HEK293 (cell line): ENCODE measurements at regions not wholly inside any gene's neighbourhood (a gene's known extent, or its start where the extent isn't known, plus 50 kb on each side); places are given as distances from the start of the nearest gene placed in this dataset.

Experiments
- CTCF ChIA-PET: fragments of 350-600 bp; formaldehyde crosslinking; extraction: SDS; loops from one replicate; lab custom pipeline; 2021; ENCODE audit warnings: antibody characterized with exemption; lab: Yijun Ruan, JAX
- POLR2A ChIA-PET: fragments of 300-600 bp; formaldehyde crosslinking; extraction: SDS; loops from one replicate; lab custom pipeline; 2020; ENCODE audit warnings: antibody characterized with exemption, inconsistent platforms; lab: Yijun Ruan, JAX
- H3K27ac ChIP-seq: fragments of 200-500 bp; sonication (Bioruptor generic); 2 replicates; pipeline ENCODE4 v1.5.1; 2014; ENCODE audit warnings: low read depth, low read length, control low read depth, inconsistent platforms; ENCODE audit errors: extremely low read depth
- H3K36me3 ChIP-seq, 2 experiments: fragments of 200-500 bp in 1 of 2; sonication (Bioruptor generic) in 1 of 2; 1 replicate in 1 of 2; 2 replicates in 1 of 2; pipeline ENCODE4 v1.5.1; 2014 to 2017; ENCODE audit warnings: inconsistent platforms in 2 of 2, low read length in 2 of 2; ENCODE audit not compliant: control insufficient read depth in 2 of 2, insufficient read depth in 1 of 2
- H3K4me1 ChIP-seq: fragments of 200-500 bp; sonication (Bioruptor generic); 2 replicates; pipeline ENCODE4 v1.5.1; 2014; ENCODE audit warnings: mild to moderate bottlenecking, low read length, inconsistent platforms; ENCODE audit not compliant: control insufficient read depth, insufficient read depth
- H3K4me3 ChIP-seq: 2 replicates; pipeline ENCODE4 v1.5.1; 2011; ENCODE audit warnings: low read depth, mild to moderate bottlenecking, control low read depth, low read length, moderate library complexity
- H3K9me3 ChIP-seq: fragments of 200-500 bp; sonication (Bioruptor generic); 2 replicates; pipeline ENCODE4 v1.5.1; 2014; ENCODE audit warnings: low read depth, low read length, inconsistent platforms; ENCODE audit not compliant: control insufficient read depth, insufficient read depth
- CTCF ChIP-seq: fragments of 450-650 bp; formaldehyde crosslinking; IDR thresholded peaks from 2 replicates; pipeline ENCODE4 v1.5.1; 2016; ENCODE audit warnings: missing biosample characterization, missing genetic modification characterization
- GFI1B ChIP-seq: fragments of 450-650 bp; formaldehyde crosslinking; IDR thresholded peaks from 2 replicates; pipeline ENCODE4 v1.5.1; 2016; ENCODE audit warnings: missing biosample characterization, missing genetic modification characterization
- HOXA7 ChIP-seq: sonication (generic); formaldehyde crosslinking; IDR thresholded peaks from 2 replicates; pipeline ENCODE4 v1.8.1; 2022; ENCODE audit warnings: missing genetic modification reagents, borderline replicate concordance
- PRDM2 ChIP-seq: fragments of 450-650 bp; formaldehyde crosslinking; IDR thresholded peaks from 2 replicates; pipeline ENCODE4 v1.5.1; 2016; ENCODE audit warnings: missing biosample characterization, missing genetic modification characterization, borderline replicate concordance
- ZBTB8A ChIP-seq: fragments of 450-650 bp; formaldehyde crosslinking; IDR thresholded peaks from 2 replicates; pipeline ENCODE4 v1.5.1; 2016; ENCODE audit warnings: missing biosample characterization, missing genetic modification characterization
- ZFP37 ChIP-seq: fragments of 450-650 bp; formaldehyde crosslinking; IDR thresholded peaks from 2 replicates; pipeline ENCODE4 v1.5.1; 2016; ENCODE audit warnings: missing biosample characterization, missing genetic modification characterization
- ZNF112 ChIP-seq: fragments of 450-650 bp; formaldehyde crosslinking; IDR thresholded peaks from 2 replicates; pipeline ENCODE4 v1.5.0; 2017; ENCODE audit warnings: missing biosample characterization, missing genetic modification characterization
- ZNF132 ChIP-seq: fragments of 450-650 bp; formaldehyde crosslinking; IDR thresholded peaks from 2 replicates; pipeline ENCODE4 v1.5.1; 2017; ENCODE audit warnings: missing biosample characterization, missing genetic modification characterization, borderline replicate concordance
- ZNF155 ChIP-seq: fragments of 450-650 bp; formaldehyde crosslinking; IDR thresholded peaks from 2 replicates; pipeline ENCODE4 v1.5.1; 2016; ENCODE audit warnings: missing biosample characterization, missing genetic modification characterization
- ZNF214 ChIP-seq: fragments of 450-650 bp; formaldehyde crosslinking; IDR thresholded peaks from 2 replicates; pipeline ENCODE4 v1.5.1; 2017; ENCODE audit warnings: missing biosample characterization, mild to moderate bottlenecking, missing genetic modification characterization, borderline replicate concordance
- ZNF311 ChIP-seq: fragments of 450-650 bp; formaldehyde crosslinking; IDR thresholded peaks from 2 replicates; pipeline ENCODE4 v1.5.1; 2017; ENCODE audit warnings: missing biosample characterization, missing genetic modification characterization, borderline replicate concordance
- ZNF341 ChIP-seq: fragments of 450-650 bp; formaldehyde crosslinking; IDR thresholded peaks from 2 replicates; pipeline ENCODE4; 2016; ENCODE audit warnings: low read depth, missing biosample characterization, missing genetic modification characterization
- ZNF48 ChIP-seq: fragments of 450-650 bp; formaldehyde crosslinking; IDR thresholded peaks from 2 replicates; pipeline ENCODE4 v1.5.1; 2016; ENCODE audit warnings: missing biosample characterization, missing genetic modification characterization
- ZNF555 ChIP-seq: fragments of 450-650 bp; formaldehyde crosslinking; conservative IDR thresholded peaks from 2 replicates; pipeline ENCODE4 v1.5.1; 2017; ENCODE audit warnings: missing biosample characterization, mild to moderate bottlenecking, missing genetic modification characterization, inconsistent platforms
- ZNF560 ChIP-seq: fragments of 450-650 bp; formaldehyde crosslinking; IDR thresholded peaks from 2 replicates; pipeline ENCODE4 v1.5.1; 2017; ENCODE audit warnings: missing biosample characterization, missing genetic modification characterization, borderline replicate concordance
- ZNF654 ChIP-seq: fragments of 450-650 bp; formaldehyde crosslinking; IDR thresholded peaks from 2 replicates; pipeline ENCODE4 v1.5.1; 2016; ENCODE audit warnings: low read depth, missing biosample characterization, missing genetic modification characterization
- ZNF707 ChIP-seq: fragments of 450-650 bp; formaldehyde crosslinking; IDR thresholded peaks from 2 replicates; pipeline ENCODE4 v1.5.1; 2016; ENCODE audit warnings: missing biosample characterization, missing genetic modification characterization
- ZNF791 ChIP-seq: fragments of 450-650 bp; formaldehyde crosslinking; IDR thresholded peaks from 2 replicates; pipeline ENCODE4 v1.5.1; 2016; ENCODE audit warnings: missing biosample characterization, missing genetic modification characterization
- TF ChIP-seq, protein P1 (sequence below): IDR thresholded peaks from 2 replicates; pipeline ENCODE4 v1.6.1; 2011; ENCODE audit warnings: mild to moderate bottlenecking, low read depth, low read length, borderline replicate concordance

GRCh38 chr2:142601794-142602193 lies 275.7 kb upstream of the KYNU start (continued):
- no peak for TF ChIP-seq ZNF707 (tag by site-specific recombination)
- no peak for TF ChIP-seq CTCF
- no peak for TF ChIP-seq ZNF112
- no peak for TF ChIP-seq ZNF214 (tag by site-specific recombination)
- TF ChIP-seq, protein P1, sequence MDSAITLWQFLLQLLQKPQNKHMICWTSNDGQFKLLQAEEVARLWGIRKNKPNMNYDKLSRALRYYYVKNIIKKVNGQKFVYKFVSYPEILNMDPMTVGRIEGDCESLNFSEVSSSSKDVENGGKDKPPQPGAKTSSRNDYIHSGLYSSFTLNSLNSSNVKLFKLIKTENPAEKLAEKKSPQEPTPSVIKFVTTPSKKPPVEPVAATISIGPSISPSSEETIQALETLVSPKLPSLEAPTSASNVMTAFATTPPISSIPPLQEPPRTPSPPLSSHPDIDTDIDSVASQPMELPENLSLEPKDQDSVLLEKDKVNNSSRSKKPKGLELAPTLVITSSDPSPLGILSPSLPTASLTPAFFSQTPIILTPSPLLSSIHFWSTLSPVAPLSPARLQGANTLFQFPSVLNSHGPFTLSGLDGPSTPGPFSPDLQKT, result no peak
- TF ChIP-seq ZNF341 (tag by site-specific recombination), result no peak

GRCh38 chr2:142599504-142599903 lies 278.0 kb upstream of the KYNU start:
- H3K4me1 ChIP-seq, result no peaks in the 10 kb centered on the region
- H3K9me3 ChIP-seq, result no peaks in the 10 kb centered on the region
- H3K4me3 ChIP-seq, result no peak overlapping the region
- no peak for TF ChIP-seq ZNF132
- no peak for TF ChIP-seq ZNF560
- no peak for TF ChIP-seq ZNF555 (tag by site-specific recombination)
- TF ChIP-seq ZNF48, result no peak
- TF ChIP-seq ZFP37 (tag by site-specific recombination), result no peak
- TF ChIP-seq ZNF791, result no peak
- TF ChIP-seq PRDM2 (tag by site-specific recombination), result no peak
- no peak for TF ChIP-seq ZNF311 (tag by site-specific recombination)
- TF ChIP-seq ZNF654 (tag by site-specific recombination), result no peak
- no peak for TF ChIP-seq ZNF155 (tag by site-specific recombination)
- no peak for TF ChIP-seq GFI1B
- no peak for TF ChIP-seq HOXA7 (CRISPR knock-in tag)
- no peak for TF ChIP-seq ZBTB8A
- TF ChIP-seq, all 188 proteins: peak for 0
- H3K36me3 ChIP-seq, result no peaks in the 10 kb centered on the region
- H3K27ac ChIP-seq, result no peak overlapping the region
- POLR2A ChIA-PET, result no interaction called here
- CTCF ChIA-PET, result interaction anchor here (0.6 kb wide), 1 partner anchor 536 kb away, joined by 3 read pairs; no protein-coding TSS in a partner anchor
